Stimulated activated CD4-positive, alpha-beta T cell treated with anti-CD3 and anti-CD28 coated beads, Interleukin-2, amount 100 ng/mL, for 48 hours (primary cell): ENCODE measurements at regions not wholly inside any gene's neighbourhood (a gene's known extent, or its start where the extent isn't known, plus 50 kb on each side); places are given as distances from the start of the nearest gene placed in this dataset.

ENCODE experiments used
- DNase-seq, 2 donors: peaks; one replicate each; pipeline ENCODE4 v3.0.0-alpha.2; 2020

- DNase-seq, result no peak
Observed at GRCh38 chr14:101196795-101197590, 293.5 kb upstream of the RTL1 start.

- DNase-seq, result no peak
Observed at GRCh38 chr14:101197595-101198397, 294.3 kb upstream of the RTL1 start.

- no peak for DNase-seq
Observed at GRCh38 chr14:101198398-101199027, 295.0 kb upstream of the RTL1 start.

GRCh38 chr14:101199028-101199770 is 295.7 kb upstream of the RTL1 start:
- no peak for DNase-seq

GRCh38 chr14:101200008-101200649 is 296.6 kb upstream of the RTL1 start:
- no peak for DNase-seq

GRCh38 chr14:101200650-101201516 is 297.4 kb upstream of the RTL1 start:
- no peak for DNase-seq

- DNase-seq, result no peak
Observed at GRCh38 chr14:101201535-101202151, 298.1 kb upstream of the RTL1 start.

GRCh38 chr14:101202627-101203404 is 299.3 kb upstream of the RTL1 start:
- no peak for DNase-seq

- DNase-seq, result no peak
Observed at GRCh38 chr14:101206556-101206955, 303.0 kb upstream of the RTL1 start.

GRCh38 chr14:101207041-101207440 is 303.5 kb upstream of the RTL1 start:
- DNase-seq, result no peak

- DNase-seq, result no peak
Observed at GRCh38 chr14:101207897-101208296, 304.4 kb upstream of the RTL1 start.

GRCh38 chr14:101209594-101209993 is 306.1 kb upstream of the RTL1 start:
- DNase-seq, result no peak

- DNase-seq, result no peak
Observed at GRCh38 chr14:101215266-101215665, 311.7 kb upstream of the RTL1 start.

GRCh38 chr14:101215927-101216326 is 312.4 kb upstream of the RTL1 start:
- DNase-seq, result no peak

GRCh38 chr14:101216366-101217079 is 313.0 kb upstream of the RTL1 start:
- DNase-seq, result no peak

- no peak for DNase-seq
Observed at GRCh38 chr14:101217080-101217463, 313.6 kb upstream of the RTL1 start.

GRCh38 chr14:101217616-101218371 is 314.3 kb upstream of the RTL1 start:
- no peak for DNase-seq

GRCh38 chr14:101219896-101220703 is 316.6 kb upstream of the RTL1 start:
- no peak for DNase-seq
